Activated CD8-positive, alpha-beta T cell treated with anti-CD3 and anti-CD28 coated beads for 36 hours (primary cell): ENCODE measurements at regions not wholly inside any gene's neighbourhood (a gene's known extent, or its start where the extent isn't known, plus 50 kb on each side); places are given as distances from the start of the nearest gene placed in this dataset.

Source experiments
- ATAC-seq: fragments of 200-7000 bp; cut with Tn5 transposase; one replicate; pipeline ENCODE4 v1.10.0; 2021; ENCODE audit warnings: mild to moderate bottlenecking, moderate library complexity
- CTCF ChIA-PET: fragments of 350-600 bp; sonication (Branson Sonifier 250); formaldehyde crosslinking; loops from one replicate; lab custom pipeline; 2021; ENCODE audit warnings: antibody characterized with exemption; lab: Charles Lee
- POLR2A ChIA-PET: fragments of 350-600 bp; sonication (Branson Sonifier 250); formaldehyde crosslinking; loops from one replicate; lab custom pipeline; 2021; ENCODE audit warnings: antibody characterized with exemption; lab: Charles Lee
- DNase-seq: peaks from one replicate; pipeline ENCODE4 v3.0.0-alpha.2; 2020
- H3K27ac Mint-ChIP-seq: one replicate; pipeline ENCODE4 v1.8.0; 2021; ENCODE audit warnings: mild to moderate bottlenecking, mixed read lengths
- H3K27me3 Mint-ChIP-seq: one replicate; pipeline ENCODE4 v1.8.0; 2021; ENCODE audit warnings: mixed read lengths
- H3K36me3 Mint-ChIP-seq: one replicate; pipeline ENCODE4 v1.8.0; 2021; ENCODE audit warnings: low read depth, mixed read lengths
- H3K4me1 Mint-ChIP-seq: one replicate; pipeline ENCODE4 v1.8.0; 2021; ENCODE audit warnings: low read depth, mixed read lengths
- H3K4me3 Mint-ChIP-seq: one replicate; pipeline ENCODE4 v1.8.0; 2021; ENCODE audit warnings: mild to moderate bottlenecking, moderate library complexity, mixed read lengths
- H3K9me3 Mint-ChIP-seq: one replicate; pipeline ENCODE4 v1.8.0; 2021; ENCODE audit warnings: mixed read lengths
- CTCF ChIP-seq: fragments of 200-600 bp; IDR thresholded peaks from one replicate; pipeline ENCODE4 v1.8.0; 2022; ENCODE audit warnings: antibody characterized with exemption, mild to moderate bottlenecking
- intact Hi-C: fragments of 100-400 bp; cut with micrococcal nuclease; formaldehyde crosslinking; loops from one replicate; pipeline ENCODE4 v1.10.0; 2022

GRCh38 chr12:79524507-79525148 lies 166.1 kb downstream of the PAWR start:
- intact Hi-C loops: no loop called here
- Mint-ChIP-seq H3K27me3 (no peaks in the 10 kb centered on the region), H3K4me3 (no peak overlapping the region), H3K4me1 (no peaks in the 10 kb centered on the region), H3K27ac (no peak overlapping the region), H3K36me3 (no peaks in the 10 kb centered on the region), H3K9me3 (no peaks in the 10 kb centered on the region)
- TF ChIP-seq CTCF: no peak
- ATAC-seq (no peak), DNase-seq (no peak)
- ChIA-PET POLR2A (no interaction called here), CTCF (no interaction called here)

- CTCF ChIA-PET: no interaction called here
- TF ChIP-seq CTCF: no peak
- Mint-ChIP-seq H3K4me1 (no peaks in the 10 kb centered on the region), H3K36me3 (no peaks in the 10 kb centered on the region), H3K4me3 (no peak overlapping the region), H3K9me3 (no peaks in the 10 kb centered on the region), H3K27me3 (no peaks in the 10 kb centered on the region), H3K27ac (no peak overlapping the region)
- intact Hi-C loops: no loop called here
- POLR2A ChIA-PET: no interaction called here
- no peak for DNase-seq
- no peak for ATAC-seq
Observed at GRCh38 chr12:79522989-79523386, 167.8 kb downstream of the PAWR start.

- POLR2A ChIA-PET: no interaction called here
- intact Hi-C loops: no loop called here
Observed at GRCh38 chr12:79522257-79522988, 168.3 kb downstream of the PAWR start.

GRCh38 chr12:79521576-79521975 lies 169.2 kb downstream of the PAWR start:
- no peaks in the 10 kb centered on the region for H3K9me3 Mint-ChIP-seq
- H3K27me3 Mint-ChIP-seq: no peaks in the 10 kb centered on the region
- DNase-seq (no peak), ATAC-seq (no peak)
- ChIA-PET POLR2A (no interaction called here), CTCF (no interaction called here)
- no peak overlapping the region for H3K27ac Mint-ChIP-seq
- H3K4me1 Mint-ChIP-seq: no peaks in the 10 kb centered on the region
- intact Hi-C loops: no loop called here
- H3K36me3 Mint-ChIP-seq: no peaks in the 10 kb centered on the region
- no peak for TF ChIP-seq CTCF
- no peak overlapping the region for H3K4me3 Mint-ChIP-seq

More at GRCh38 chr12:79522257-79522988, 168.3 kb downstream of the PAWR start:
- DNase-seq (no peak), ATAC-seq (no peak)
- no peaks in the 10 kb centered on the region for H3K9me3 Mint-ChIP-seq
- H3K4me3 Mint-ChIP-seq: no peak overlapping the region
- CTCF ChIA-PET: no interaction called here
- H3K36me3 Mint-ChIP-seq: no peaks in the 10 kb centered on the region
- TF ChIP-seq CTCF: no peak
- H3K27ac Mint-ChIP-seq: no peak overlapping the region
- no peaks in the 10 kb centered on the region for H3K27me3 Mint-ChIP-seq
- H3K4me1 Mint-ChIP-seq: no peaks in the 10 kb centered on the region

- no peaks in the 10 kb centered on the region for H3K36me3 Mint-ChIP-seq
- ChIA-PET POLR2A (no interaction called here), CTCF (no interaction called here)
- H3K27ac Mint-ChIP-seq: no peak overlapping the region
- H3K4me3 Mint-ChIP-seq: no peak overlapping the region
- H3K9me3 Mint-ChIP-seq: peaks cover 7% of the 10 kb centered on the region
- H3K4me1 Mint-ChIP-seq: no peaks in the 10 kb centered on the region
- H3K27me3 Mint-ChIP-seq: no peaks in the 10 kb centered on the region
- TF ChIP-seq CTCF: no peak
- no peak for DNase-seq
- intact Hi-C loops: no loop called here
- ATAC-seq: no peak
Observed at GRCh38 chr12:79517363-79517762, 173.4 kb downstream of the PAWR start.
